ENCODE measurements at regions not wholly inside any gene's neighbourhood (a gene's known extent, or its start where the extent isn't known, plus 50 kb on each side); places are given as distances from the start of the nearest gene placed in this dataset.

GRCh38 chr15:24856397-24857390 is 98.1 kb upstream of the SNRPN start:
- Histone ChIP-seq H3K18ac (ENCODE audit: insufficient read length, low read depth, low read length) (no peak overlapping the region), H2BK15ac (ENCODE audit: low read depth, low read length) (no peak overlapping the region), H3K4ac (ENCODE audit: low read depth, low read length) (no peak overlapping the region), H3K14ac (ENCODE audit: insufficient read depth, low read length) (no peak overlapping the region), H4K91ac (ENCODE audit: insufficient read length, low read depth, low read length) (no peak overlapping the region), H3K79me2 (ENCODE audit: insufficient read depth, low read length) (no peaks in the 10 kb centered on the region), H3K23me2 (ENCODE audit: insufficient read length, low read depth, low read length, poor library complexity, severe bottlenecking) (no peaks in the 10 kb centered on the region), H4K20me1 (ENCODE audit: control insufficient read depth, insufficient read depth, insufficient read length) (no peaks in the 10 kb centered on the region), H3K4me2 (ENCODE audit: insufficient read depth, insufficient read length, low read length) (peak overlapping the region; percentile 2), H3K9me3 (ENCODE audit: control insufficient read depth, low read depth, low read length) (peaks cover 8% of the 10 kb centered on the region), H3T11ph (ENCODE audit: low read length) (no peak overlapping the region), H3K27me3 (ENCODE audit: insufficient read depth, low read length) (no peaks in the 10 kb centered on the region), H4K8ac (replicated peaks; ENCODE audit: insufficient read length, low read depth, low read length) (no peak overlapping the region), H3K9ac (ENCODE audit: extremely low read depth, insufficient read length, low read length) (no peak overlapping the region), H2BK12ac (ENCODE audit: insufficient read length, low read depth, low read length) (no peak overlapping the region), H2BK120ac (ENCODE audit: low read depth, low read length, poor library complexity, severe bottlenecking) (no peak overlapping the region), H2BK5ac (ENCODE audit: insufficient read length, low read length) (no peak overlapping the region), H3K4me1 (ENCODE audit: insufficient read depth, low read length) (no peaks in the 10 kb centered on the region), H2AK5ac (ENCODE audit: insufficient read length, low read length) (no peak overlapping the region), H3K56ac (ENCODE audit: insufficient read length, low read depth, low read length) (no peak overlapping the region), H3K79me1 (ENCODE audit: insufficient read depth, low read depth, low read length, poor library complexity, severe bottlenecking) (no peaks in the 10 kb centered on the region), H3K23ac (ENCODE audit: insufficient read length, low read depth, low read length) (no peak overlapping the region), H2BK20ac (ENCODE audit: low read depth, low read length, poor library complexity, severe bottlenecking) (no peak overlapping the region), H4K5ac (ENCODE audit: insufficient read length, low read depth, low read length) (no peak overlapping the region), H3K27ac (ENCODE audit: insufficient read length, low read depth, low read length) (peak overlapping the region; percentile 41), H2AFZ (ENCODE audit: low read length) (no peak overlapping the region)
- peak overlapping the region; percentile 94 to 100 (median 100); a peak in 6 of 7 replicates for H3K27ac Mint-ChIP-seq
- peak; percentile 97 for DNase-seq
- peaks cover 0 to 5% (median 0%) of the 10 kb centered on the region in 3 experiments; a peak in 2 of 7 replicates for H3K36me3 Mint-ChIP-seq (ENCODE audit: insufficient read depth in 1 of 3, low read depth in 3 of 3)
- H3K27me3 Mint-ChIP-seq (ENCODE audit: low read depth): no peaks in the 10 kb centered on the region
- peak overlapping the region; percentile 58 to 72 for H3K4me3 Mint-ChIP-seq
- peak; percentile 32; the same call in 2 of the 3 replicates for TF ChIP-seq CTCF (conservative IDR thresholded peaks at IDR 0.05)
- peaks cover 67 to 70% of the 10 kb centered on the region in 2 experiments for H3K9me3 Mint-ChIP-seq
- 100% methylated on average over 3 of the region's 18 CpGs for WGBS (ENCODE audit: extremely low coverage, insufficient read length, low lambda C conversion rate)
- H3K4me1 Mint-ChIP-seq: peaks cover 24 to 31% of the 10 kb centered on the region in 2 experiments

Data from H9 (cell line).